Testis (tissue), 2 donors: ENCODE measurements at regions not wholly inside any gene's neighbourhood (a gene's known extent, or its start where the extent isn't known, plus 50 kb on each side); places are given as distances from the start of the nearest gene placed in this dataset.
"Not testable (repeated sequence)": the region's sequence is repeated elsewhere in the genome, so short reads cannot be mapped to it uniquely, and the experiment has no call there.

Source experiments
- DNase-seq: peaks from one replicate; pipeline ENCODE4 v3.0.0-alpha.2; 2019
- H3K27ac ChIP-seq, 2 donors: fragments of 200-600 bp; sonication (generic); one replicate each; pipeline ENCODE4 v1.5.1; 2019
- H3K27me3 ChIP-seq: fragments of 200-600 bp; sonication (generic); one replicate; pipeline ENCODE4 v1.5.1; 2019
- H3K36me3 ChIP-seq: fragments of 200-600 bp; sonication (generic); one replicate; pipeline ENCODE4 v1.5.1; 2017; ENCODE audit warnings: low read depth; ENCODE audit errors: missing control alignments
- H3K4me1 ChIP-seq: fragments of 200-600 bp; sonication (generic); one replicate; pipeline ENCODE4 v1.5.1; 2019
- H3K4me3 ChIP-seq, 2 donors: fragments of 200-600 bp; sonication (generic); one replicate each; pipeline ENCODE4 v1.5.1; 2017 to 2019
- H3K9me3 ChIP-seq: fragments of 200-600 bp; sonication (generic); one replicate; pipeline ENCODE4 v1.5.1; 2017
- CTCF ChIP-seq, 3 experiments: fragments of 450-650 bp in 2 of 3; fragments of 200-600 bp in 1 of 3; sonication (generic) in 1 of 3; IDR thresholded peaks; one replicate each; pipeline ENCODE4 v1.5.1; 2016 to 2019; ENCODE audit warnings: antibody characterized with exemption in 3 of 3, mild to moderate bottlenecking in 2 of 3, moderate library complexity in 1 of 3
- POLR2A ChIP-seq: fragments of 450-650 bp; IDR thresholded peaks from one replicate; pipeline ENCODE4 v1.6.1; 2017; ENCODE audit warnings: antibody characterized with exemption, mild to moderate bottlenecking, moderate library complexity
- WGBS, 2 donors: methylation state at CpG; one replicate each; pipeline ENCODE4 v1.1.5; 2018; 5-methylcytosine and 5-hydroxymethylcytosine counted together
- intact Hi-C: fragments of 100-400 bp; cut with DNase I; formaldehyde crosslinking; loops from one replicate; pipeline ENCODE4 v1.15.1; 2023; ENCODE audit warnings: low total_unique reads

GRCh38 chr2:8379549-8379948 lies 302.3 kb upstream of the ID2 start:
- no peaks in the 10 kb centered on the region for H3K4me1 ChIP-seq
- H3K27ac ChIP-seq = no peak overlapping the region
- no peak for DNase-seq

GRCh38 chr2:8380026-8380425 lies 301.8 kb upstream of the ID2 start:
- WGBS, 2 donors = 60 to 86% methylated on average over 6 of the region's 6 CpGs
- no peaks in the 10 kb centered on the region for H3K36me3 ChIP-seq
- DNase-seq = no peak
- intact Hi-C loops = no loop called here
- no peaks in the 10 kb centered on the region for H3K4me1 ChIP-seq
- no peaks in the 10 kb centered on the region for H3K27me3 ChIP-seq
- H3K27ac ChIP-seq = no peak overlapping the region
- H3K9me3 ChIP-seq = no peaks in the 10 kb centered on the region
- TF ChIP-seq POLR2A = no peak
- no peak for TF ChIP-seq CTCF (IDR thresholded peaks at IDR 0.05)
- H3K4me3 ChIP-seq = no peak overlapping the region

More at GRCh38 chr2:8379549-8379948, 302.3 kb upstream of the ID2 start:
- intact Hi-C loops = no loop called here
- Histone ChIP-seq H3K36me3 (no peaks in the 10 kb centered on the region), H3K4me3 (no peak overlapping the region), H3K27me3 (no peaks in the 10 kb centered on the region), H3K9me3 (no peaks in the 10 kb centered on the region)
- 68 to 72% methylated on average over 4 of the region's 4 CpGs for WGBS, 2 donors
- no peak for TF ChIP-seq CTCF (IDR thresholded peaks at IDR 0.05)
- TF ChIP-seq POLR2A = no peak

- H3K4me3 ChIP-seq = no peak overlapping the region
- TF ChIP-seq POLR2A (no peak), CTCF (IDR thresholded peaks at IDR 0.05) (no peak)
- intact Hi-C loops = no loop called here
- no peak for DNase-seq
- H3K36me3 ChIP-seq = no peaks in the 10 kb centered on the region
- H3K4me1 ChIP-seq = no peaks in the 10 kb centered on the region
- WGBS, 2 donors = 86 to 90% methylated on average over 3 of the region's 3 CpGs
- no peaks in the 10 kb centered on the region for H3K9me3 ChIP-seq
- no peak overlapping the region for H3K27ac ChIP-seq
- no peaks in the 10 kb centered on the region for H3K27me3 ChIP-seq
These were observed 301.3 kb upstream of the ID2 start for GRCh38 chr2:8380566-8380965.

GRCh38 chr2:8382485-8382884 lies 299.4 kb upstream of the ID2 start:
- intact Hi-C loops = no loop called here
- H3K36me3 ChIP-seq = no peaks in the 10 kb centered on the region
- DNase-seq = no peak

GRCh38 chr2:8386748-8387147 lies 295.1 kb upstream of the ID2 start:
- H3K4me3 ChIP-seq, H3K36me3 ChIP-seq, H3K27ac ChIP-seq, H3K4me1 ChIP-seq, intact Hi-C loops, H3K27me3 ChIP-seq, H3K9me3 ChIP-seq, DNase-seq: not testable (repeated sequence)
- WGBS, 2 donors = 93 to 96% methylated on average over 9 of the region's 10 CpGs

More at GRCh38 chr2:8382485-8382884, 299.4 kb upstream of the ID2 start:
- Histone ChIP-seq H3K27ac (no peak overlapping the region), H3K9me3 (no peaks in the 10 kb centered on the region), H3K4me3 (no peak overlapping the region), H3K27me3 (no peaks in the 10 kb centered on the region), H3K4me1 (no peaks in the 10 kb centered on the region)
- TF ChIP-seq POLR2A (no peak), CTCF (IDR thresholded peaks at IDR 0.05) (no peak)
- 76 to 89% methylated on average over 4 of the region's 4 CpGs for WGBS, 2 donors
